Rectal smooth muscle tissue (tissue), 1 donor: ENCODE measurements at regions not wholly inside any gene's neighbourhood (a gene's known extent, or its start where the extent isn't known, plus 50 kb on each side); places are given as distances from the start of the nearest gene placed in this dataset.

Source experiments
- H3K27ac ChIP-seq: one replicate; pipeline ENCODE4 v1.7.0; 2013; ENCODE audit warnings: low read depth, low read length, inconsistent platforms
- H3K27me3 ChIP-seq: one replicate; pipeline ENCODE4 v1.7.0; 2013; ENCODE audit warnings: low read length; ENCODE audit not compliant: control insufficient read depth, insufficient read depth
- H3K36me3 ChIP-seq: one replicate; pipeline ENCODE4 v1.7.0; 2013; ENCODE audit warnings: low read length; ENCODE audit not compliant: control insufficient read depth, insufficient read depth
- H3K4me1 ChIP-seq: one replicate; pipeline ENCODE4 v1.7.0; 2013; ENCODE audit warnings: low read length; ENCODE audit not compliant: control insufficient read depth, insufficient read depth
- H3K4me3 ChIP-seq: one replicate; pipeline ENCODE4 v1.7.0; 2013; ENCODE audit warnings: low read length
- H3K9ac ChIP-seq: one replicate; pipeline ENCODE4 v1.7.0; 2013; ENCODE audit warnings: low read length

DNA sequence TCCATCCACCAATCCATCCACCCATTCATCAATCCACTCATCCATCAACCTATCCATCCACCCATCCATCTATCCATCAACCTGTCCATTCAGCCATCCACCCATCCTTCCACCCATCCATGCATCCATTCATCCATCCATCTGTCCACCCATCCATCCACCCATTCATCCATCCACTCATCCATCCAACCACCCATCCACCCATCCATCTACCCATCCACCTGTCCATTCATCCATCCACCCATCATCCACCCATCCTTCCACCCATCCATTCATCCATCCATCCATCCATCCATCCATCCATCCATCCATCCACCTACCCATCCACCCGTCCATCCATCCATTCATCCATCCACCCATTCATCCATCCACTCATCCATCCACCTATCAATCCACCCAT lies 195.8 kb downstream of the NXNL2 start:
- no peaks in the 10 kb centered on the region for H3K27me3 ChIP-seq
- H3K4me1 ChIP-seq, result no peaks in the 10 kb centered on the region
- no peak overlapping the region for H3K27ac ChIP-seq
- no peak overlapping the region for H3K9ac ChIP-seq
- H3K36me3 ChIP-seq, result no peaks in the 10 kb centered on the region
- no peak overlapping the region for H3K4me3 ChIP-seq

GRCh38 chr9:88732128-88732527 lies 197.2 kb downstream of the NXNL2 start:
- no peaks in the 10 kb centered on the region for H3K27me3 ChIP-seq
- no peaks in the 10 kb centered on the region for H3K4me1 ChIP-seq
- no peak overlapping the region for H3K9ac ChIP-seq
- no peak overlapping the region for H3K27ac ChIP-seq
- no peak overlapping the region for H3K4me3 ChIP-seq
- no peaks in the 10 kb centered on the region for H3K36me3 ChIP-seq

GRCh38 chr9:88733651-88734421 lies 198.9 kb downstream of the NXNL2 start:
- no peak overlapping the region for H3K27ac ChIP-seq

GRCh38 chr9:88734527-88734926 lies 199.5 kb downstream of the NXNL2 start:
- Histone ChIP-seq H3K9ac (no peak overlapping the region), H3K27me3 (no peaks in the 10 kb centered on the region), H3K36me3 (no peaks in the 10 kb centered on the region), H3K4me3 (no peak overlapping the region), H3K27ac (no peak overlapping the region), H3K4me1 (no peaks in the 10 kb centered on the region)

More at GRCh38 chr9:88733651-88734421, 198.9 kb downstream of the NXNL2 start:
- Histone ChIP-seq H3K27me3 (no peaks in the 10 kb centered on the region), H3K4me1 (no peaks in the 10 kb centered on the region), H3K36me3 (no peaks in the 10 kb centered on the region), H3K9ac (no peak overlapping the region), H3K4me3 (no peak overlapping the region)

DNA sequence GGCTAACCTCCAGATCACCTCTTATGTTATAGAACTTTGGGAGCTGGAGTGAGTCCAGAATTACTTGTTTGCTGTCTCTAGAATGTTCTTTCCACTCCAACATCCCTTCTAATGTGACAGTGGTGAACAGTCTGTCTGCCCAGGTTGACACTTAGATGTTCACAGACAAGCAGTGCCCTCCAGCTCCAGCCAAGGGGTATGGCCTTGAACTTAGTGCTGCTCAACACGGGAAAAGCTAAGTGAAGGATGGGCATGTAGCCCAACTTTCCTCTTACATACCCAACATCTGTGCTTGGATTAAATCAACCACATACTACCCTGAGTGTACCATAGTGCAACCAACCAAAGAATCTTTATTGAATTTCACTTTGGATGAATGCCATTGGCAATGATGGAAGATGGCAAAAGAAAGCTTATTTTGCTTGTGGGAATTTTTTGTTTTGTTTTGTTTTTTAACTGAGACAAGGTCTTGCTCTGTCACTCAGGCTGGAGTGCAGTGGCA lies 201.2 kb downstream of the NXNL2 start:
- no peak overlapping the region for H3K27ac ChIP-seq
- H3K36me3 ChIP-seq, result no peaks in the 10 kb centered on the region
- H3K4me3 ChIP-seq, result no peak overlapping the region
- no peaks in the 10 kb centered on the region for H3K27me3 ChIP-seq
- H3K9ac ChIP-seq, result no peak overlapping the region
- no peaks in the 10 kb centered on the region for H3K4me1 ChIP-seq

GRCh38 chr9:88737031-88737430 lies 202.1 kb downstream of the NXNL2 start:
- no peak overlapping the region for H3K27ac ChIP-seq
- no peak overlapping the region for H3K4me3 ChIP-seq
- no peaks in the 10 kb centered on the region for H3K36me3 ChIP-seq
- H3K9ac ChIP-seq, result no peak overlapping the region
- H3K4me1 ChIP-seq, result no peaks in the 10 kb centered on the region
- no peaks in the 10 kb centered on the region for H3K27me3 ChIP-seq

- no peak overlapping the region for H3K9ac ChIP-seq
- H3K27me3 ChIP-seq, result no peaks in the 10 kb centered on the region
- H3K27ac ChIP-seq, result no peak overlapping the region
- no peak overlapping the region for H3K4me3 ChIP-seq
- H3K36me3 ChIP-seq, result no peaks in the 10 kb centered on the region
- H3K4me1 ChIP-seq, result peaks cover 7% of the 10 kb centered on the region
Measured at GRCh38 chr9:88737876-88738275, 202.9 kb downstream of the NXNL2 start.

- Histone ChIP-seq H3K36me3 (no peaks in the 10 kb centered on the region), H3K4me1 (peaks cover 8% of the 10 kb centered on the region), H3K4me3 (no peak overlapping the region), H3K9ac (no peak overlapping the region), H3K27ac (no peak overlapping the region), H3K27me3 (no peaks in the 10 kb centered on the region)
Measured at GRCh38 chr9:88738709-88739108, 203.7 kb downstream of the NXNL2 start.

DNA sequence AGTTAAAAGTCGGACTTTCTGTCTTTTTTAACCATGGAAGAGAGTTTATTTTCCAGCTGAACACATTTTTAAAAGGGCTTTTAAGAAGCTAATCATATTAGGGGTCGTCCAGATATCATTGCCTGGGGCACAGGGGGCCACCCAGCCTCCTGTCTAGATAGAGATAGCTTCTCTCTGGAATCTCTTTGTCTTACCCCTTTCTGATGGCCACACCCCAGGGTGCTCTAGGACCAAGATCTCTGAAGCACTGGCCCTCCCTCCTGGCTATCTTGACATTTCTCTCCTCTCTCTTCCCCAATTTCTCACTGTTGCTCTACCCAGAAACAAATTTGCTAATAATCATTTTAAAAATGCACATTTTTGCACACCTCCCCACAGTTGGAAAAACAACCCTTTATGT lies 204.4 kb downstream of the NXNL2 start:
- Histone ChIP-seq H3K9ac (no peak overlapping the region), H3K4me3 (no peak overlapping the region), H3K27ac (no peak overlapping the region), H3K27me3 (no peaks in the 10 kb centered on the region), H3K36me3 (no peaks in the 10 kb centered on the region), H3K4me1 (peaks cover 15% of the 10 kb centered on the region)

GRCh38 chr9:88740844-88741243 lies 205.9 kb downstream of the NXNL2 start:
- no peak overlapping the region for H3K4me3 ChIP-seq
- H3K27ac ChIP-seq, result no peak overlapping the region
- H3K4me1 ChIP-seq, result peaks cover 25% of the 10 kb centered on the region
- H3K9ac ChIP-seq, result no peak overlapping the region
- H3K27me3 ChIP-seq, result no peaks in the 10 kb centered on the region
- H3K36me3 ChIP-seq, result no peaks in the 10 kb centered on the region

DNA sequence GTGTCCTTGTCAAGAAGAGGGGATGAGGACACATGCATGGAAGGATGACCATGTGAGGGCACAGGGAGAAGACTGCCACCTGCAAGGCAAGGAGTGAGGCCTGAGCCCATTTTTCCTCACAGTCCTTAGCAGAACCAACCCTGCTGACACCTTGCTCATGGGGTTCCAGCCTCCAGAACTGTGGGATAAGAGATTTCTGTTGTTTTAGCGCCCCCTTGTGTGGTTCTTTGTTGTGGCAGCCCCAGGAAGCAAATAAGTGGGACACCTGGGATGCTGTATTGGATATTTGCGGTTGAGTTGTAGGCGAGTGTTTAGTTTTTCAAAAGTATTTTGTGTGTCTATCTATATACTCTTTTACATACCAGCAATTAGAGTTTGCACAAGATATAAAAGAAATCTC lies 206.4 kb downstream of the NXNL2 start:
- Histone ChIP-seq H3K27ac (no peak overlapping the region), H3K9ac (no peak overlapping the region), H3K27me3 (no peaks in the 10 kb centered on the region), H3K4me3 (no peak overlapping the region), H3K36me3 (no peaks in the 10 kb centered on the region), H3K4me1 (peaks cover 30% of the 10 kb centered on the region)

DNA sequence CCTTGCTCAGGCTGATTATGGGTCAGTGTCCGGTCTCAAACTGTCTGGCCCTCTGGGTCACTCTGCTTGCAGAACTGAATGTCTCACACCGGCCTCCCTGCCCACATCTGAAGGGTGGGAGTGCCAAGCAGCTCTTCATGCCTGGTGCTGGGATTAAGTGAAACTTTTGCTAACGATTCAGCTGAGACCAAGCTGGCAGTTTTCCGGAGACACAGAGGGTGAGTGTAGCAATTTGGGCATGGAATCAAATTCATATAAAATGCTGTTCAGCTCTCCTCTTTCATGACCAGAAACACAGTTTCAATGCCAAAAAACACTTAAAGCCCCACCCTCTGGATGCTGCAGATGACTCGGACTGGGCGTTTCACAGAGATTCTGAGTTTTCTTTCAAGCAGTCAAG lies 207.5 kb downstream of the NXNL2 start:
- no peak overlapping the region for H3K4me3 ChIP-seq
- H3K4me1 ChIP-seq, result peaks cover 42% of the 10 kb centered on the region
- H3K36me3 ChIP-seq, result no peaks in the 10 kb centered on the region
- H3K27me3 ChIP-seq, result no peaks in the 10 kb centered on the region
- no peak overlapping the region for H3K9ac ChIP-seq
- no peak overlapping the region for H3K27ac ChIP-seq

- H3K4me3 ChIP-seq, result no peak overlapping the region
- no peak overlapping the region for H3K9ac ChIP-seq
- no peak overlapping the region for H3K27ac ChIP-seq
- H3K4me1 ChIP-seq, result peaks cover 45% of the 10 kb centered on the region
- no peaks in the 10 kb centered on the region for H3K36me3 ChIP-seq
- no peaks in the 10 kb centered on the region for H3K27me3 ChIP-seq
Measured at GRCh38 chr9:88742905-88743304, 207.9 kb downstream of the NXNL2 start.
